ENCODE measurements at regions not wholly inside any gene's neighbourhood (a gene's known extent, or its start where the extent isn't known, plus 50 kb on each side); places are given as distances from the start of the nearest gene placed in this dataset.

DNA sequence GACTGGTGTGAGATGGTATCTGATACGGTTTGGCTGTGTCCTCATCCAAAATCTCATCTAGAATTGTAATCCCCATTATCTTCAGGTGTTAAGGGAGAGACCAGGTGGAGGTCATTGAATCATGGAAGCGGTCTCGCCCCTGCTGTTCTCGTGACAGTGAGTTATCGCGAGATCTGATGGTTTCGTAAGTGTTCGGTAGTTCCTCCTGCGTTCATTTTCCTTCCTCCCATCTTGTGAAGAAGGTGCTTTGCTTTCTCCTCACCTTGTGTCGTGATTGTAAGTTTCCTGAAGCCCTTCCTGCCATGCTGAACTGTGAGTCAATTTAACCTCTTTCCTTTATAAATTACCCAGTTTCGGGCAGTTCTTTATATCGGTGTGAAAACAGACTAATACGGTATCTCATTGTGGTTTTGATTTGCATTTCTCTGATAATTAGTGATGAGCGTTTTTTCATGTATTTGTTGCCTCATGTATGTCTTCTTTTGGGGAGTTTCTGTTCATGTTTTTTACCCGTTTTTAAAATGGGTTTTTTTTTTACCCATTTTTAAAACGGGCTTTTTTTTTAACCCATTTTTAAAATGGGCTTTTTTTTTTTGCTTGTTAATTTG, 102.8 kb upstream of the SLC10A2 start:
- TF ChIP-seq ZNF785 (tag by site-specific recombination; IDR thresholded peaks at IDR 0.05) (no peak), ZNF292 (tag by site-specific recombination; IDR thresholded peaks at IDR 0.05; ENCODE audit: borderline replicate concordance, low read depth) (no peak), PBX3 (CRISPR knock-in tag; IDR thresholded peaks at IDR 0.05) (no peak), ZNF138 (tag by site-specific recombination; IDR thresholded peaks at IDR 0.05; ENCODE audit: borderline replicate concordance) (no peak), ZNF24 (tag by site-specific recombination; IDR thresholded peaks at IDR 0.05) (no peak), ZNF302 (tag by site-specific recombination; IDR thresholded peaks at IDR 0.05; ENCODE audit: low read depth) (no peak), ZNF121 (tag by site-specific recombination; IDR thresholded peaks at IDR 0.05) (no peak), ZNF184 (tag by site-specific recombination; IDR thresholded peaks at IDR 0.05) (no peak), HOXA7 (CRISPR knock-in tag; IDR thresholded peaks at IDR 0.05; ENCODE audit: borderline replicate concordance) (no peak)
- TF ChIP-seq, protein P1, sequence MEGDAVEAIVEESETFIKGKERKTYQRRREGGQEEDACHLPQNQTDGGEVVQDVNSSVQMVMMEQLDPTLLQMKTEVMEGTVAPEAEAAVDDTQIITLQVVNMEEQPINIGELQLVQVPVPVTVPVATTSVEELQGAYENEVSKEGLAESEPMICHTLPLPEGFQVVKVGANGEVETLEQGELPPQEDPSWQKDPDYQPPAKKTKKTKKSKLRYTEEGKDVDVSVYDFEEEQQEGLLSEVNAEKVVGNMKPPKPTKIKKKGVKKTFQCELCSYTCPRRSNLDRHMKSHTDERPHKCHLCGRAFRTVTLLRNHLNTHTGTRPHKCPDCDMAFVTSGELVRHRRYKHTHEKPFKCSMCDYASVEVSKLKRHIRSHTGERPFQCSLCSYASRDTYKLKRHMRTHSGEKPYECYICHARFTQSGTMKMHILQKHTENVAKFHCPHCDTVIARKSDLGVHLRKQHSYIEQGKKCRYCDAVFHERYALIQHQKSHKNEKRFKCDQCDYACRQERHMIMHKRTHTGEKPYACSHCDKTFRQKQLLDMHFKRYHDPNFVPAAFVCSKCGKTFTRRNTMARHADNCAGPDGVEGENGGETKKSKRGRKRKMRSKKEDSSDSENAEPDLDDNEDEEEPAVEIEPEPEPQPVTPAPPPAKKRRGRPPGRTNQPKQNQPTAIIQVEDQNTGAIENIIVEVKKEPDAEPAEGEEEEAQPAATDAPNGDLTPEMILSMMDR (tag by site-specific recombination; IDR thresholded peaks at IDR 0.05): no peak
- TF ChIP-seq, protein P2, sequence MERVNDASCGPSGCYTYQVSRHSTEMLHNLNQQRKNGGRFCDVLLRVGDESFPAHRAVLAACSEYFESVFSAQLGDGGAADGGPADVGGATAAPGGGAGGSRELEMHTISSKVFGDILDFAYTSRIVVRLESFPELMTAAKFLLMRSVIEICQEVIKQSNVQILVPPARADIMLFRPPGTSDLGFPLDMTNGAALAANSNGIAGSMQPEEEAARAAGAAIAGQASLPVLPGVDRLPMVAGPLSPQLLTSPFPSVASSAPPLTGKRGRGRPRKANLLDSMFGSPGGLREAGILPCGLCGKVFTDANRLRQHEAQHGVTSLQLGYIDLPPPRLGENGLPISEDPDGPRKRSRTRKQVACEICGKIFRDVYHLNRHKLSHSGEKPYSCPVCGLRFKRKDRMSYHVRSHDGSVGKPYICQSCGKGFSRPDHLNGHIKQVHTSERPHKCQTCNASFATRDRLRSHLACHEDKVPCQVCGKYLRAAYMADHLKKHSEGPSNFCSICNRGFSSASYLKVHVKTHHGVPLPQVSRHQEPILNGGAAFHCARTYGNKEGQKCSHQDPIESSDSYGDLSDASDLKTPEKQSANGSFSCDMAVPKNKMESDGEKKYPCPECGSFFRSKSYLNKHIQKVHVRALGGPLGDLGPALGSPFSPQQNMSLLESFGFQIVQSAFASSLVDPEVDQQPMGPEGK (tag by site-specific recombination; IDR thresholded peaks at IDR 0.05): no peak
